ENCODE measurements at regions not wholly inside any gene's neighbourhood (a gene's known extent, or its start where the extent isn't known, plus 50 kb on each side); places are given as distances from the start of the nearest gene placed in this dataset.

GRCh38 chr6:102841060-102841459 lies 1447.6 kb downstream of the GRIK2 start:
- TF ChIP-seq, protein P1, sequence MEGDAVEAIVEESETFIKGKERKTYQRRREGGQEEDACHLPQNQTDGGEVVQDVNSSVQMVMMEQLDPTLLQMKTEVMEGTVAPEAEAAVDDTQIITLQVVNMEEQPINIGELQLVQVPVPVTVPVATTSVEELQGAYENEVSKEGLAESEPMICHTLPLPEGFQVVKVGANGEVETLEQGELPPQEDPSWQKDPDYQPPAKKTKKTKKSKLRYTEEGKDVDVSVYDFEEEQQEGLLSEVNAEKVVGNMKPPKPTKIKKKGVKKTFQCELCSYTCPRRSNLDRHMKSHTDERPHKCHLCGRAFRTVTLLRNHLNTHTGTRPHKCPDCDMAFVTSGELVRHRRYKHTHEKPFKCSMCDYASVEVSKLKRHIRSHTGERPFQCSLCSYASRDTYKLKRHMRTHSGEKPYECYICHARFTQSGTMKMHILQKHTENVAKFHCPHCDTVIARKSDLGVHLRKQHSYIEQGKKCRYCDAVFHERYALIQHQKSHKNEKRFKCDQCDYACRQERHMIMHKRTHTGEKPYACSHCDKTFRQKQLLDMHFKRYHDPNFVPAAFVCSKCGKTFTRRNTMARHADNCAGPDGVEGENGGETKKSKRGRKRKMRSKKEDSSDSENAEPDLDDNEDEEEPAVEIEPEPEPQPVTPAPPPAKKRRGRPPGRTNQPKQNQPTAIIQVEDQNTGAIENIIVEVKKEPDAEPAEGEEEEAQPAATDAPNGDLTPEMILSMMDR (IDR thresholded peaks at IDR 0.05; ENCODE audit: low read length): no peak
- TF ChIP-seq EZH2 (IDR thresholded peaks at IDR 0.05; ENCODE audit: borderline replicate concordance, low read length): no peak

Measured in OCI-LY1 (cell line).